H1 (cell line): ENCODE measurements at regions not wholly inside any gene's neighbourhood (a gene's known extent, or its start where the extent isn't known, plus 50 kb on each side); places are given as distances from the start of the nearest gene placed in this dataset.

Experiments used
- BACH1 ChIP-seq: IDR thresholded peaks from 2 replicates; pipeline ENCODE4 v1.6.1; 2012; ENCODE audit warnings: low read length, improper control_type of control experiment
- CEBPB ChIP-seq: IDR thresholded peaks from 2 replicates; pipeline ENCODE4 v1.6.1; 2012; ENCODE audit warnings: low read depth, low read length
- POLR2A ChIP-seq, 2 experiments: IDR thresholded peaks; 1 replicate in 1 of 2; 2 replicates in 1 of 2; pipeline ENCODE4 v1.6.1; 2011; ENCODE audit warnings: low read depth in 2 of 2, low read length in 2 of 2, mild to moderate bottlenecking in 2 of 2; ENCODE audit errors: control extremely low read depth in 1 of 2
- RNF2 ChIP-seq: fragments of 200-900, 300-1000 bp; sonication (generic); IDR thresholded peaks from 2 replicates; pipeline ENCODE4 v1.7.1; 2016; ENCODE audit warnings: borderline replicate concordance, low read depth, mild to moderate bottlenecking, antibody characterized with exemption, low read length; ENCODE audit not compliant: poor library complexity, severe bottlenecking; ENCODE audit errors: missing control alignments
- TAF1 ChIP-seq: IDR thresholded peaks from 2 replicates; pipeline ENCODE4 v1.6.1; 2011; ENCODE audit warnings: mild to moderate bottlenecking, low read depth, low read length
- TAF7 ChIP-seq: optimal IDR thresholded peaks from 2 replicates; pipeline ENCODE3; 2011; ENCODE audit warnings: low read depth, mild to moderate bottlenecking, inconsistent platforms, low read length, moderate library complexity, borderline replicate concordance
- USF2 ChIP-seq: IDR thresholded peaks from 2 replicates; pipeline ENCODE4 v1.6.1; 2011; ENCODE audit warnings: low read length, improper control_type of control experiment

GRCh38 chr14:25132094-25132493, 82.1 kb upstream of the STXBP6 start (continued):
- TF ChIP-seq RNF2 = no peak
- TF ChIP-seq CEBPB = no peak
- TF ChIP-seq BACH1 = no peak
- TF ChIP-seq TAF7 = no peak
- no peak for TF ChIP-seq TAF1
- TF ChIP-seq POLR2A (IDR thresholded peaks at IDR 0.05; ENCODE audit: control extremely low read depth in 1 of 2, low read depth in 2 of 2, low read length in 2 of 2) = no peak
- no peak for TF ChIP-seq USF2
